HG03060 (cell line): ENCODE measurements at regions not wholly inside any gene's neighbourhood (a gene's known extent, or its start where the extent isn't known, plus 50 kb on each side); places are given as distances from the start of the nearest gene placed in this dataset.

Source experiments
- ATAC-seq: cut with Tn5 transposase; IDR thresholded peaks from one replicate; pipeline ENCODE4 v1.9.1; 2021; ENCODE audit warnings: low read depth, moderate number of reproducible peaks; ENCODE audit not compliant: unreplicated experiment

DNA sequence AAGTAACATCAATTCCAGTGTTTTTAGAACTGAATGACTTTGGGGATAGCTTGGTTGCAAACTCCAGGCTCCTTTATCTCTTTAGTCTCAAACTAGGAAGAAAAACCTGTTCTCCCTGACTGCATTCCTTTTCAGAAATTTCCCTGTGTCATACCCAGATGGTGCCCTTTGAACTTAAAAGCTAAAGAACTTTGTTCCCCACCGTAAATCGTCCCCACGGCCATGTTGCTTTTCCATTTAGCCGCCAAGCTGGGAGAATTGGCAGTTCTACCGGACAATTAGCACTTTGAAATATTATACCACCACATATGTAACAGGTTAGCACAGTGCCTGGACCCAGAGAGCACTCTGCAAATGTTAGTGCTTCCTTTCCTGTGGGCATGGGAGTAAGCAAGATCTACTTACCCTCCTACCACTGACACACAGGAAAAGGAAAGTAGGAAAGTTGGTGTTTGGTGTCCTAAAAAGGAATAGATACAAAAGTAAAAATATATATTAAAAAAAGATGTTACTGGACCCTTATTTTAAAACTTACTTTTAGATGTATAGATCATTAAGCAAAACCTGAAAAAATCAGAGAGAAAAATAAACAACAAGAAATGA, 191.9 kb upstream of the MIR17HG start:
- no peak for ATAC-seq

- ATAC-seq = no peak
Measured at GRCh38 chr13:91157273-91158016, 190.0 kb upstream of the MIR17HG start.

DNA sequence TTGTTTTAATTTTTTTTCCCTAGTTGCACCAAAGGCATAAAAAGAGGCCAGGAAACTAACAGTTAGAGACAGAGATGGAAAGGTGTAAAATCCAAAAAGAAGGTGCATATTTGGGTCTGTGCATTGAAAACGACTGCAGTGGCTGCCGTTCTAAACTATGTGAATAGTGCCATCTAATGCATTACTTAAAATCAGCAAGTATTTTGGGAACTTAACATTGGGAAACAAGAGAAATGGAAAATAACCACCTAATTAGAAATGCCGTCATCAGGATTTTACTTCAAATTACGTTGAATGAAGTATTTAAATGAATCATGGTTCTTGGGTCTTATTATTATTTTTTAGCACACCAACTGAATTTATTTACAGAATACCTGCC, 189.5 kb upstream of the MIR17HG start:
- ATAC-seq = no peak

- ATAC-seq = no peak
Measured at GRCh38 chr13:91162180-91162579, 185.3 kb upstream of the MIR17HG start.

DNA sequence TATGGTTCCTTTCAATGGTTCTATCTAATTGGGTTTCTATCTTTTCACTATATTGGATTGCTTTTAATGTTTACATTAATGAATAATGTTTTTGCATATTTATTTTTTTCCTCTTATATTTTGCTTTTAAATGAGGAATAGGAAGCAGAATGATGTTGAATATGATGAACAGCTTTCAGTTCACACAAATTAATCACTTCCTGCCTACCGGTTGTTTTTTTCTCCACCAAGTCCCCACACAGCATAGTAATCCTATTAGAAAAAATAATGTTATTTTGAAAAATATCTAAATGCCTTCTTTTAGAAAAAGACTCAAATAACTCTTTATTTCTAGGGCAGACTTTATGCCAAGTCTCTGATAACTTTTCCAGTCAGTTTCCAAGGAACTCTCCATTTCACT, 184.9 kb upstream of the MIR17HG start:
- no peak for ATAC-seq

GRCh38 chr13:91165758-91166157, 181.7 kb upstream of the MIR17HG start:
- no peak for ATAC-seq

DNA sequence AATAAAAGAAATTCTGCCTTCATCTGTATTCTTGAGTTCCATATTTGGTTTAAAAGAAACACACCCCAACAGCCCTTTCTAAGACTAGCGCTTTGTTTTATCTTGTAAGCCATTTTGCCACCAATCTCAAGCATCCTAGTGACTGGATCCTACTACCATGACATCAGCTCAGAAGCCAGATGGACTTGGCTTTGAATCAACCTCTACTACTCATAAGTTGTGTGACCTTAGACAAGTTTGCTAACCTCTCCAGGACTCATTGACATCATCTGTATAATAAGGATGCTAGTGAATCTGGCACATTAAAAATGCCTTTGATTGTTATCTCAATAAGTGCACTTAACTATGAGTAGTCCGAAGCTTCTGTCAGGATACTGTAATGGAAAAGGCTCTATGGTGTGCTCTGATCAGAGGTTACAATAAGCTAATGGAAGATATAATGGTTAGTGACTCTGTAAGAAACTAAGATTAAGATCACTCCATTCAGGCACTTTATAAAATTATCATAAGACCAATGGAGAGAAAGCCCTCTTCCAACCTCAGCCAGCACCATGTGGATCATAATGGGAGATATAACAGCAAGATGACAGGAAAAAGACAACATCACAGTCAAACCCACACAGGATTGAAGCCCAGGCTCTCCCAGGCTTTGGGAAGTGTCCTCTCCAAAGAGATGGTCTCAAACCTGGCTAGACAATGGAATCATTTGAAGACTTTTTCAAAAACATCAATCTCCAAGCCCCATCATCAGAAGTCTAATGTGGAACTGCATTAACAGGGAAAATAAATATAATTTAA, 180.6 kb upstream of the MIR17HG start:
- no peak for ATAC-seq

DNA sequence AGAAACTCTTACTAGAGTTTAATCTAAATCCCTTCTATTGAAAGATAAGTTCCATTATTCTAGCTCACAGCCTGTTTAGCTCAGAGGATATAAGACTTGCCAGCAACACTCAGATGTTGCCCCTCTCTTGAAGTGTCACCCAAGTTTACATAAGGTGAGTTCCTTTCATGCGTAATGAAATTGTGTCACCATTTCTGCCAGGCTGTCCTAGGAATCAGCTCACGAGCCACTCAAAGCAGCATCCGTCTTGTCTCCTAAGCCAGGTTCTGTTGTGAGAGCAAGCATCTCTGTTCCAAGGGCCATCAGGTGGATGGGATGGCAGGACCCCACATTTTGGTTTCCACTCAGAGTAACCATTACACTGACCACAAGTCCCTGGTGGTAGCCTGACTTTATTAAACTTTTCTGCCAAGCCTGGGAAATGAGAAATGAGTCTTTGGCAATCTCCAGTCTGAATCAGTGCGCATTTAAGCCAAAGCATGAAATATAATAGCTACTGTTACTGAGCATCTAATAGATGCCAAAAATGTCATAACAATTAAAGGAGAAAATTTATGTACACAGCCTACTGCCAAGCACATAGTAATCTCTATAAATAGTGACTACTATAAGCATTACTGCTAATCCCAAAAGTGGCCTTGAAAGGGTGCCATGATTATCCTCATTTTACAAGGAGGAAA, 179.6 kb upstream of the MIR17HG start:
- ATAC-seq = no peak

DNA sequence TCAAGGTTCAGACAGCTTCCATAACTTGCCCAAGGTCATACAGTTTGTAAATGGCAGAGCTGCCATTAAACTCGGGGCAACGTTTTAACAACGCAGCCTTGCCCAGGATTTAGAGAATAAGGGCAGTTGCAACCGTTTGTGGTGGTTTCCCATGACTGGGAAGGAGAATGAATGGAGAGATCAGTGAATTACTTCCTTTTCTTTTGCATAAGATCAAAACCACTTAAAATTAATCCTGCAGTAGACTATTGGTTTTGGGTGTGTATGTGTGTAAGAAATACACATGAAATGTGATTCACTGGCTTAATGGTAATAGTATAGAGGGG, 179.1 kb upstream of the MIR17HG start:
- no peak for ATAC-seq

GRCh38 chr13:91169321-91170050, 178.0 kb upstream of the MIR17HG start:
- ATAC-seq = no peak

DNA sequence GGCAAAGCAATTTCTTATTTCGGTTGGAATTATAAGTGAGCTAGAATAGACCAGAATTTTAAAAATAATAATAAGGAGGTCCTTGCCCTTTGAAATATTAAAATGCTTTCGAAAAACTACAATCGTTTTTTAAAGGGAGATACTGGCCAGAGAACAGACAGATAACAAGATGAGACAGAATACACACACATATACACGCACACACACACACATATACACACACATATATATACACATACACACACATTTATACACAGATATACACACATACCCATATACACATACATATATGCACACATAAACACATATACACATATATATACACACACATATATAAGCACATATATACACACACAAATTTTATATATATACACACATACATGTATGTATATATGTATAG, 175.3 kb upstream of the MIR17HG start:
- no peak for ATAC-seq

DNA sequence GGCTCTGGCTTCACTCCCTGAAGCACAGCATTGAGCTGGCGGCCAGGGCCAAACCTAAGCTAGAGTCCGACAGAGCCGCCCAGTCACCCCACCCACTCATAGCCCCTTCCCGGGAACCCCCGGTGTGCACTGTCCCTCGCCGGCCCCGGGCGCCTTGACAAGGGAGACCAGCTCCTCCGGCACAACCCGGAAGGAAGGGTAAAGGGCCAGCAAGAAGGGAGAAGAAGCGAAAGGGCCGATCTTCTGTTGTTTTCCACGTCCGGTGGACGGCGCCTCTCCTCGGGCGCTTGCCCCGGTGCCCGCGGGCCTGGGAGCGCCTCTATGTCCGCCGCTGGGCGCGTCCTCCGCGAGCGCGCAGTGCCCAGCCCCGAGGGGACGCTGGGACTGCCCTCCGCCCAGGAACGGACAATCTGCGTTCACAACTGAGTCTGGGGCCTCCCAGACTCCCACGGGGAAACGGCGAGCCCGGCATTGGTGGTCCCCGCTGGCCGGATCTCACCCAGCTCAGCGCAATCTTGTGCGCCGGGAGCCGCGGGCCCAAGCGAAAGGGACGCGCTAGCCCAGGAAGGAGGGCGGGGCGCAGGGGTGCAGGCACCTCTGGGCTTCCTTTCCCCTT, 172.5 kb upstream of the MIR17HG start:
- ATAC-seq = no peak

DNA sequence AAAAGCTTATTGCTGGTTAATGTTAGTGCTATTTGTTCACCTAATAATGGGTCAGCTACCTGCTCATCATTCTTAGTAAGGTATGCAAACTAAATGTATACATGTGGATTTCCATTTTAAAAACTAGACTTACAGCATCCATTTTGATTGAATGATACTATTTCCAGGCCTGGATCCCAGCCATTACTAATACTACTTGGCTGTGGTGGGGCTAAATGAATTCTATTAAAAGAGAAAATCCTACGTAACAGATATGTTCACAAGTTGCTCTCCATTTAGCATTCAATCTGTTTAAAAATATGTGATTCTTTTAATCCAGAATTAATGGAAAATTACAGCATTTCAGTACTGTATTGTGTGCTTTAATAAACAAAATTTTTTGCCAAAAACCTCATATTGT, 169.4 kb upstream of the MIR17HG start:
- no peak for ATAC-seq

DNA sequence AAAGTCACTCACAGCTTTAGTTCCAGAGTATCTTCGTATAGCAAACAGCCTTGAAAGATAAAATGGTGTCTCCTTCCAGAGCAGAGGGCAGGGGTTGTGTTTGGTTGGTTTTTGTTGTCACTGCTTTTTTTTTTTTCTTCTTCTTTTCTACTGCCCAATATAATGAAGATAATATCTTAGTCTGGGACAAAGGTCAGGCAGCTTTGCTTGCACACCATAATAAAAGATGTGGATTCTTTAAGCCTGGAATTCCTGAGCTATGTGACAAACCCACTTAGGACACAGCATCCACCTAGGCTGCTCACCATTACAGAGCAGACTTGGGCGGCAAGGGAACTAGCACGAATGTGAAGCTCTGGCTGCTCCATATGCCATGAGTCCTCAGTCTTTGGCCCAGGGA, 165.6 kb upstream of the MIR17HG start:
- no peak for ATAC-seq

GRCh38 chr13:91184244-91184926, 163.1 kb upstream of the MIR17HG start:
- ATAC-seq = no peak

GRCh38 chr13:91185294-91185863, 162.1 kb upstream of the MIR17HG start:
- ATAC-seq = no peak

GRCh38 chr13:91187522-91187921, 160.0 kb upstream of the MIR17HG start:
- ATAC-seq = no peak

GRCh38 chr13:91189506-91189905, 158.0 kb upstream of the MIR17HG start:
- no peak for ATAC-seq

GRCh38 chr13:91193358-91193757, 154.1 kb upstream of the MIR17HG start:
- no peak for ATAC-seq
